K562 (cell line): ENCODE measurements at regions not wholly inside any gene's neighbourhood (a gene's known extent, or its start where the extent isn't known, plus 50 kb on each side); places are given as distances from the start of the nearest gene placed in this dataset.

Source experiments
- CBFB ChIP-seq: sonication (generic); formaldehyde crosslinking; IDR thresholded peaks from 2 replicates; pipeline ENCODE4 v1.4.0; 2020; ENCODE audit warnings: mild to moderate bottlenecking, missing genetic modification reagents
- CBX8 ChIP-seq: fragments of 200-600 bp; sonication (generic); IDR thresholded peaks from 2 replicates; pipeline ENCODE4 v1.6.1; 2012; ENCODE audit warnings: borderline replicate concordance, mixed run types, low read depth, mild to moderate bottlenecking, moderate library complexity, mixed read lengths, low read length, control low read depth, inconsistent platforms; ENCODE audit not compliant: poor library complexity, severe bottlenecking; ENCODE audit errors: extremely low read depth
- CCNT2 ChIP-seq: IDR thresholded peaks from 2 replicates; pipeline ENCODE4 v1.6.1; 2011; ENCODE audit warnings: borderline replicate concordance, low read depth, mild to moderate bottlenecking, moderate library complexity, mixed read lengths, low read length; ENCODE audit not compliant: insufficient read length; ENCODE audit errors: extremely low read depth
- FOXJ3 ChIP-seq: sonication (generic); formaldehyde crosslinking; IDR thresholded peaks from 2 replicates; pipeline ENCODE4 v1.4.0; 2020; ENCODE audit warnings: mild to moderate bottlenecking, missing genetic modification reagents
- FOXK1 ChIP-seq: sonication (generic); formaldehyde crosslinking; IDR thresholded peaks from 2 replicates; pipeline ENCODE4 v1.8.0; 2022; ENCODE audit warnings: missing genetic modification reagents, mild to moderate bottlenecking, borderline replicate concordance
- HNRNPLL ChIP-seq: fragments of 200-400 bp; formaldehyde crosslinking; IDR thresholded peaks from 2 replicates; pipeline ENCODE4 v1.6.1; 2017; ENCODE audit warnings: low read length, low read depth, mild to moderate bottlenecking; ENCODE audit not compliant: poor library complexity, severe bottlenecking
- MYNN ChIP-seq, 2 experiments: sonication (generic); formaldehyde crosslinking in 1 of 2; IDR thresholded peaks; 2 replicates each; pipeline versions ENCODE4 v1.5.0 to v1.6.1; 2016 to 2020; ENCODE audit warnings: antibody characterized with exemption in 1 of 2, missing genetic modification reagents in 1 of 2
- NCOR1 ChIP-seq: fragments of 450-650 bp; IDR thresholded peaks from 2 replicates; pipeline ENCODE4 v1.6.1; 2016; ENCODE audit warnings: mild to moderate bottlenecking, moderate library complexity
- PHF20 ChIP-seq: fragments of 450-650 bp; IDR thresholded peaks from 2 replicates; pipeline ENCODE4 v1.6.1; 2018; ENCODE audit not compliant: partially characterized antibody
- POLR2AphosphoS5 ChIP-seq: IDR thresholded peaks from 2 replicates; pipeline ENCODE4 v1.6.1; 2011; ENCODE audit warnings: mild to moderate bottlenecking, low read depth, low read length, moderate library complexity; ENCODE audit not compliant: control insufficient read depth, insufficient read depth
- RFX5 ChIP-seq: IDR thresholded peaks from 2 replicates; pipeline ENCODE4 v1.6.1; 2011; ENCODE audit warnings: low read depth, mild to moderate bottlenecking, improper control_type of control experiment, low read length
- SMC3 ChIP-seq: conservative IDR thresholded peaks from 2 replicates; pipeline ENCODE4 v1.6.1; 2011; ENCODE audit warnings: low read depth, low read length, improper control_type of control experiment; ENCODE audit not compliant: insufficient read depth
- WHSC1 ChIP-seq: IDR thresholded peaks from one replicate; pipeline ENCODE4 v1.6.1; 2012; ENCODE audit warnings: low read length, control low read depth, inconsistent platforms
- ZFPM2 ChIP-seq: fragments of 250-450 bp; sonication (Bioruptor Pico); IDR thresholded peaks from 2 replicates; pipeline ENCODE4 v1.5.1; 2022; ENCODE audit warnings: mild to moderate bottlenecking
- ZNF165 ChIP-seq: fragments of 250-450 bp; sonication (Bioruptor Pico); IDR thresholded peaks from 2 replicates; pipeline ENCODE4 v1.4.0; 2020; ENCODE audit warnings: borderline replicate concordance
- ZNF212 ChIP-seq: fragments of 450-650 bp; formaldehyde crosslinking; IDR thresholded peaks from 2 replicates; pipeline ENCODE4 v1.4.0; 2020; ENCODE audit warnings: mild to moderate bottlenecking
- ZNF224 ChIP-seq: sonication (generic); formaldehyde crosslinking; IDR thresholded peaks from 2 replicates; pipeline ENCODE4 v1.8.0; 2022; ENCODE audit warnings: mild to moderate bottlenecking, missing genetic modification reagents
- ZNF324 ChIP-seq: fragments of 250-450 bp; sonication (Bioruptor Pico); IDR thresholded peaks from 2 replicates; pipeline ENCODE4 v1.4.0; 2020; ENCODE audit warnings: mild to moderate bottlenecking
- ZNF408 ChIP-seq: fragments of 250-450 bp; sonication (Bioruptor Pico); IDR thresholded peaks from 2 replicates; pipeline ENCODE4 v1.4.0; 2020; ENCODE audit warnings: low read depth, mild to moderate bottlenecking, moderate library complexity
- TF ChIP-seq, protein P1 (sequence below), 2 experiments: fragments of 450-650 bp in 1 of 2; sonication (generic) in 1 of 2; formaldehyde crosslinking in 1 of 2; IDR thresholded peaks in 1 of 2; conservative IDR thresholded peaks in 1 of 2; 2 replicates each; pipeline versions ENCODE4 v1.6.1 to v1.8.1; 2016 to 2023; ENCODE audit warnings: mild to moderate bottlenecking in 2 of 2, moderate library complexity in 2 of 2, inconsistent platforms in 1 of 2, missing genetic modification reagents in 1 of 2
- TF ChIP-seq, protein P2 (sequence below): sonication (generic); formaldehyde crosslinking; IDR thresholded peaks from 2 replicates; pipeline ENCODE4 v1.8.0; 2022; ENCODE audit warnings: mild to moderate bottlenecking, low read depth, missing genetic modification reagents
- TF ChIP-seq, protein P3 (sequence below): fragments of 250-450 bp; sonication (Bioruptor Pico); IDR thresholded peaks from 2 replicates; pipeline ENCODE4 v1.4.0; 2020; ENCODE audit warnings: borderline replicate concordance
- TF ChIP-seq, protein P4 (sequence below): sonication (generic); formaldehyde crosslinking; IDR thresholded peaks from 2 replicates; pipeline ENCODE4 v1.8.0; 2022; ENCODE audit warnings: mild to moderate bottlenecking, missing genetic modification reagents

DNA sequence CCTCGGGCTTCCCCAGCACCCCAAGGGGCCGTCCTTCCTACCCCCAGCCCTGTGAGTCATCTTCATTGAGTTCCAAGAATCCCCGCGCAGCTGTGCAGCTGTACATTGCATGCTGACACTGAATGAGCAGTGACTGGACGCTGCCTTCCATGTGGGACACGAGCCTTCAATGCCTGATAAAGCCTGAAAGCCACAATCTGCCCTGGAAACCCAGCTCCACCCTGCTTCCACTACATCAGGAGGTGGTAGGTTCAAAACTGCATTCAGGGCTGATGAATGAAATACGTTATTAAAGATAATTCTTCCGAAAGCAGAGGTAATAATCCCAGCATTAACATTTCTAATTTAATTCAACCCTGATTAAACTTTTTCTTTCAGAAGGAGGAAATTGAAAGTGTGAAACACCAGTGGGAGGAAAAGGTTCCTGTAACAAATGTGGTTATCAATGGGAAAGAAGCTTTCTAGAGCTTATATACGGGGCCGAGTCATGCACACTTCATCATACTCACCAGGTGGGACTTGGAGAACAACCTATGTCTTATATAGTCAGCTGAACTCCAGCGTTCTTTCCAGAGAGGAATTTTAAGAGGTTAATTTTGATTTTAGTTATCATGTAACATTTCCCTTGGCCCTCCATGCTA, 360.1 kb downstream of the LPIN1 start (continued):
- TF ChIP-seq, protein P1, sequence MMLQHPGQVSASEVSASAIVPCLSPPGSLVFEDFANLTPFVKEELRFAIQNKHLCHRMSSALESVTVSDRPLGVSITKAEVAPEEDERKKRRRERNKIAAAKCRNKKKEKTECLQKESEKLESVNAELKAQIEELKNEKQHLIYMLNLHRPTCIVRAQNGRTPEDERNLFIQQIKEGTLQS (IDR thresholded peaks at IDR 0.05), result peak; percentile 98
- TF ChIP-seq, protein P1 (CRISPR knock-in tag; conservative IDR thresholded peaks at IDR 0.05), result peak; percentile 94
- TF ChIP-seq, protein P2, sequence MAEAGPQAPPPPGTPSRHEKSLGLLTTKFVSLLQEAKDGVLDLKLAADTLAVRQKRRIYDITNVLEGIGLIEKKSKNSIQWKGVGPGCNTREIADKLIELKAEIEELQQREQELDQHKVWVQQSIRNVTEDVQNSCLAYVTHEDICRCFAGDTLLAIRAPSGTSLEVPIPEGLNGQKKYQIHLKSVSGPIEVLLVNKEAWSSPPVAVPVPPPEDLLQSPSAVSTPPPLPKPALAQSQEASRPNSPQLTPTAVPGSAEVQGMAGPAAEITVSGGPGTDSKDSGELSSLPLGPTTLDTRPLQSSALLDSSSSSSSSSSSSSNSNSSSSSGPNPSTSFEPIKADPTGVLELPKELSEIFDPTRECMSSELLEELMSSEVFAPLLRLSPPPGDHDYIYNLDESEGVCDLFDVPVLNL (CRISPR knock-in tag), result no peak
- TF ChIP-seq ZNF224 (CRISPR knock-in tag), result no peak
- no peak for TF ChIP-seq HNRNPLL
- peak; percentile 92 for TF ChIP-seq MYNN (IDR thresholded peaks at IDR 0.05)
- no peak for TF ChIP-seq MYNN (CRISPR knock-in tag; IDR thresholded peaks at IDR 0.05)
- TF ChIP-seq ZNF324 (CRISPR knock-in tag), result no peak
- TF ChIP-seq POLR2AphosphoS5, result peak; percentile 91
- TF ChIP-seq ZNF212 (CRISPR knock-in tag), result no peak
- peak; percentile 49 for TF ChIP-seq CCNT2
- no peak for TF ChIP-seq RFX5
- no peak for TF ChIP-seq PHF20
- no peak for TF ChIP-seq FOXK1 (CRISPR knock-in tag)
- TF ChIP-seq SMC3, result no peak
- no peak for TF ChIP-seq CBFB (CRISPR knock-in tag)
- TF ChIP-seq CBX8, result no peak
- TF ChIP-seq, protein P3, sequence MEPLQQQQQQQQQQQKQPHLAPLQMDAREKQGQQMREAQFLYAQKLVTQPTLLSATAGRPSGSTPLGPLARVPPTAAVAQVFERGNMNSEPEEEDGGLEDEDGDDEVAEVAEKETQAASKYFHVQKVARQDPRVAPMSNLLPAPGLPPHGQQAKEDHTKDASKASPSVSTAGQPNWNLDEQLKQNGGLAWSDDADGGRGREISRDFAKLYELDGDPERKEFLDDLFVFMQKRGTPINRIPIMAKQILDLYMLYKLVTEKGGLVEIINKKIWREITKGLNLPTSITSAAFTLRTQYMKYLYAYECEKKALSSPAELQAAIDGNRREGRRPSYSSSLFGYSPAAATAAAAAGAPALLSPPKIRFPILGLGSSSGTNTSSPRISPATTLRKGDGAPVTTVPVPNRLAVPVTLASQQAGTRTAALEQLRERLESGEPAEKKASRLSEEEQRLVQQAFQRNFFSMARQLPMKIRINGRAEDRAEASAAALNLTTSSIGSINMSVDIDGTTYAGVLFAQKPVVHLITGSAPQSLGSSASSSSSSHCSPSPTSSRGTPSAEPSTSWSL (CRISPR knock-in tag), result no peak
- TF ChIP-seq NCOR1, result peak; percentile 88
- no peak for TF ChIP-seq ZFPM2 (CRISPR knock-in tag)
- no peak for TF ChIP-seq ZNF408 (CRISPR knock-in tag)
- TF ChIP-seq WHSC1, result no peak
- TF ChIP-seq ZNF165 (CRISPR knock-in tag), result no peak
- no peak for TF ChIP-seq FOXJ3 (CRISPR knock-in tag)
- TF ChIP-seq, protein P4, sequence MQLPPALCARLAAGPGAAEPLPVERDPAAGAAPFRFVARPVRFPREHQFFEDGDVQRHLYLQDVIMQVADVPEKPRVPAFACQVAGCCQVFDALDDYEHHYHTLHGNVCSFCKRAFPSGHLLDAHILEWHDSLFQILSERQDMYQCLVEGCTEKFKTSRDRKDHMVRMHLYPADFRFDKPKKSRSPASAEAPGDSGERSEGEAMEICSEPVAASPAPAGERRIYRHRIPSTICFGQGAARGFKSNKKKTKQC, result no peak
